GM21423 (cell line): ENCODE measurements at regions not wholly inside any gene's neighbourhood (a gene's known extent, or its start where the extent isn't known, plus 50 kb on each side); places are given as distances from the start of the nearest gene placed in this dataset.

ENCODE experiments used
- ATAC-seq: cut with Tn5 transposase; IDR thresholded peaks from one replicate; pipeline ENCODE4 v1.9.1; 2021; ENCODE audit warnings: mild to moderate bottlenecking, moderate library complexity; ENCODE audit not compliant: unreplicated experiment

DNA sequence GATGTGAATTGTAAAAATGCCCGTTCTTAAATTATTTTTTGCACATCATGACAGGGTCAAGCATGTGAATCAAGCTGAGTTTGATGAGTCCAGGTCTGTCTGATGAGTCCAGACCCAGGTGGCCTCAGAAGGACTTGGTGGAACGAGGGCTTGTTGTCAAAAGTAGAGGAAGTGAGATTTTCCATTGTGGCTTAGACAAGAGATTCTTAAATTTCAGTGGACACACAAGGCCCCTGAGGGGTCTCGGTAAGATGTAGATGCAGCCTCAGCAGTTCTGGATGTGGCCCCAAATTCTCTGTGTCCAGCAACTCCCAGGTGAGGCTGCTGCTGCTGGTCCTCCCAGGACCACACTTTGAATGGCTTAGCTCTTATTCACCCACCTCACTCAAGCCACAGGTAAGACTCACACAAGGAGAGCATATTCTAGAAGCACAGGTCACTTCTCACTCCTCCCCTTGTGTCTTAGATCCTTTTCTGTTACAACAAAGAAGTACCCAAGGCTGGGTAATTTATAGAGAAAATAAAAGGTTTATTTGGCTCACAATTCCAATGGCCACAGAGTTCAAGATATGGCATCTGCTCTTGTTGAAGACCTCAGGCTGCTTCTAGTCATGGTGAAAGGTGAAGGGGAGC is 98.8 kb downstream of the GGTLC2 start:
- no peak for ATAC-seq

DNA sequence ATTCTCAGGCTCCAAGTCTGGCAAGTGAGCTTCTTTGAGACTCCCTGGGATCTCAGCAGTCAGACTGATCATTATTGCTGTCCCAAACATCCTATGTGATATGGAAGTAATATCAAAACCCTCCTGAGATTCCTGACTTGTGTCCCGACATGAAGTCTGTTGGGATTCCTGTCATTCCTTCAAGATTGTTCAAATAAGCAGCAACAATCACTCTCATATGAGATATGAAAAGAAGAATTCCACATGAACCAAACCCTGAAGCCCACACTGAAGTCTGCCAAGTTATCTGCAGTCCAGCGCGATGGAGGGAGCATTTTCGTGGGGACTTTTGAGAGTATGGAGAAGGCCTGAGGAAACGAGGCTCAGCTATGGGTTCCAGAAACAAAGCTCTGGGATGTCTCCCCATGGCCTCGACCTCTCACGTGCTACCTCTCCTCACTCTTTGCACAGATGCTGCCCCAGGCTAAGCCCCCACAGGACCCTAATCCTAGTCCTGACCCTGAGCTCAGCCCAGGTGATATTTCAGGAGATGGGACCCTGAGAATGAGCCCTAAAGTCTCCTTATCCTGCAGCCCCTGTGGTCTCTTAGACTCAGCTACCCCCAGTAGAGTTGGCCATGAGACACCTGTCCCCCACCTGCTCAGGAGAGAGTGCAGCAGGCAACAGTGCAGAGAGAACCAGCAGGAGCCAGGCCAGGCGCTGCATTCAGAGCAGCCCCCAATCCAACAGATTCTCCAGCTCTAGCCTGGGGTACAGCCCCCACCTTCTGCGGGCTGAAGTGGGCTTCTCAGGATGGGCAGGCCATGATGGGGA is 100.2 kb downstream of the GGTLC2 start:
- ATAC-seq: no peak

DNA sequence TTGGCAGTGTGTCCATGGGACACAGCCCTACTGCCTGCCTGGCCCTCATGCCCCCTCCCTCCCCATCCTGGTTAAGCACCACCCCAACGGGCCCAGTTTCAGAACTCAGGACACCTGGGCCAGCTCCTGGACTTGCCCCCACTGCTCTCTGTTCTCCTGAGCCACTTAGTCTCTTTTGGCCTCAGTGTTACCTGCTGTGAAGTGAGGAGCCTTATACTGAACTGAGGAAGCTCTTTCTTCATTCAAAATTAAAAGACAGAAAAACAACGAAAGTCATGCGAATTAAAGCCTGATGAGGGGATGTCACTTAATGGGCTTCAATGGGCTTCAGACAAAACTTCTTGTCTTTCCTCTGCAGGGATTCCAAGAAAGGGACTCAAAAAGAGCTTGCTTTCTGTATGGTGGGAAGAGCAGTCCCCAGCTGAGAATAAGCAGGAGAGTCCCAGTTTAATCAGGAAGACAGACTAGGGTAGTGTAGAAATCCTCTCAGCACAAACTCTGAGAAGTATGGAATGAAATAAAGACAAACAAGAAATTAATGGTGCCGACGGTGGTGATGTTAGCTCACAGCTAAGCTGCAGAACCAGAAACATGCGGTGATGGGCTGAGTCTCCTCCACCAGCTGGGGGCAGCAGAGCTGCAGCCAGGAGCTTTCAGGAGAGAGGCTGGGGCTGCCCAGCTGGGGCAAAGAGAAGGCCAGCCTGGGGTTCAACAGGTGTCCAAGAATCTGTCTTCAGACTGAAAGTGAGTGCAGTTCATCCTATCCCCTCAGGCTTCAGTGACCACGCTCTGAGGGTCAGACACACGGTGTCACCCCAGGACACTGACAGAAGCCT is 101.0 kb downstream of the GGTLC2 start:
- no peak for ATAC-seq

DNA sequence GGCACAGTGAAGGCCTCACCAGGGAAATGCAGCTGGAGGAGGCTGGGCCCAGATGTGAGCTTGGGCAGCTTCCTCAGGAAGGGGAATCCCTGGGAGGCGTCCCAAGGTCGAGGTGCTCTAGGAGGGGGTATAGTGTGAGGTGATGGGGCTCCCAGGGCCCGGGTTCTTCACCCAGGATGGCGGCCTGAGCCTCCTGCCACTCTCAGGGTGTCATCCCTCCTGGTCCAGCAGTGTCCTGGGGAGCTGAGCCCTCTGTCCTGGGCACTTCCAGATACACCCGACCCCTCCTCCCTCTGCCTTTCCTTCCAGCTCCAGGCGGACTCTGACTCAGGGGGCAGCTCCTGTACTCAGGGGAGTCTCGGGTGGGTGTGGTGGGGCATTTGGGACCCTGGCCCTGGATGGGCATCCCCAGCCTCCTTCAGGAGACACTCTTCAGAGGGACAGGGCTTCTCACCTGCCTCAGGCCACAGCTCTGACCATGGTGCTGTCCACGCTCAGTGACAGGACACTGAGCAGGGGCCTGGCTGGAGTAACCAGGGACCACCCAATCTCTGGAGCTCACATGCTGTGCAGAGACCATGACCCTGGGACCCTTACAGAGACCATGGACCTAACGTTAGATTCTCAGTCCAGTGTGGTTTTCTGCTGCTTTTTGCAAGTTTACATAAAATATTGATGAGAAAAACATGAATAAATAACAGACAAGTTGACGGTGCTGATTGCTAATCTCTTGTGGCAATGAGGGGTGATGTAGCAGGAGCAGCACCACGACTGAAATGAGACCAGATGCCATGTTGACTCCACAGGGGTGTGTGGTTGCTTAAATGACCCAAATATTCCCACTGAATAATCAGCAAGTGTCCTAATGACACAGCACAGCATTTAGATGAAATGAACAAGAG is 101.9 kb downstream of the GGTLC2 start:
- ATAC-seq: no peak

DNA sequence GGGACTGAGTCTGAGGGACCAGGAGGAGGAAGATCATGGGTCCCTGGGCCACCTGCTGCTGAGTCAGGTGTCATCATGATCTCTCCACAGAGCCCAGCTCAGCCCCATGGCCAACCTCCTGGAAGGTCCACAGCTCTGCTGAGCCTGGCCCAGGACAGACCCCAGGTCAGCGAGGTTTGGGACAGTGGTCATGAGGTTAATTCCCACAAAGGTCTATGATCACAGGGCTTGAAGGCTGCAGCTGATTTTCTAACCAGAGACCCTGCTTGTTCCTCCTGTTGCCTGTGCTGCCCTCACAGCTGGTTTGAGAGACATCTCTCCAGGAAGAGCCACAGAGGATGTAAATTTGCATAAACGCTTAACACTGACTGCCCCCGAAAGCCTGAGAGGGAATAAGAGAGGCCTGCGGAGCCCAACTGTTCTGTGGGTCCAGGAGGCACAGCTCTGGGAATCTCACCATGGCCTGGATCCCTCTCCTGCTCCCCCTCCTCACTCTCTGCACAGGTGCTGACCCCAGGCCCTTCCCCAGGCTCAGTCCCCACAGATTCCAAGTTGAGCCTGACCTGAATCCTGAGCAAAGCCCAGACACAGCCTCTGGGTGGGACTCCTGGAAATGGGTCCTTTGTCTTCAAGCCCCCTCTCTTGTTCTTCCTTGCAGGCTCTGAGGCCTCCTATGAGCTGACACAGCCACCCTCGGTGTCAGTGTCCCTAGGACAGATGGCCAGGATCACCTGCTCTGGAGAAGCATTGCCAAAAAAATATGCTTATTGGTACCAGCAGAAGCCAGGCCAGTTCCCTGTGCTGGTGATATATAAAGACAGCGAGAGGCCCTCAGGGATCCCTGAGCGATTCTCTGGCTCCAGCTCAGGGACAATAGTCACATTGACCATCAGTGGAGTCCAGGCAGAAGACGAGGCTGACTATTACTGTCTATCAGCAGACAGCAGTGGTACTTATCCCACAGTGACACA is 102.8 kb downstream of the GGTLC2 start:
- peak; percentile 54 for ATAC-seq

DNA sequence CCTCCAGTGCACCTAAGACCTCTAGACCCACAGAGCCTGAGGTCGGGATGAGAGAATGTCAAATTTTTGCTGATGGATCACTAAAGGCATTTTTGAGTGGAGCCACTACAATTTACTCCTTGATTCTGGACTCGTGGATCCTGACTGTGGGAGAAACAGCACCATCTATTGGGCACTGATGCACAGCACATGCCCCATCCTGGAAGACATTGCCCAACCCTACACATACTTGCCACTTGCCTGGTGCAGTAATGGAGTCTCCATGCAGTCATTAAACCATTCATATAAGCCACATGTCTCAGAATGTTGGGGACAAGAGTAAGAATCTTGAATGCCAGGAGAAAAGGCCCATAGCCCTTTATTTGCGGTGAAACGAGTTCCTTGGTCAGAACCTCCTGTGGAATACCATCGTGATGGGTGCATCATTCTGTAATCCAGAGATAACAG is 103.9 kb downstream of the GGTLC2 start:
- ATAC-seq: no peak

DNA sequence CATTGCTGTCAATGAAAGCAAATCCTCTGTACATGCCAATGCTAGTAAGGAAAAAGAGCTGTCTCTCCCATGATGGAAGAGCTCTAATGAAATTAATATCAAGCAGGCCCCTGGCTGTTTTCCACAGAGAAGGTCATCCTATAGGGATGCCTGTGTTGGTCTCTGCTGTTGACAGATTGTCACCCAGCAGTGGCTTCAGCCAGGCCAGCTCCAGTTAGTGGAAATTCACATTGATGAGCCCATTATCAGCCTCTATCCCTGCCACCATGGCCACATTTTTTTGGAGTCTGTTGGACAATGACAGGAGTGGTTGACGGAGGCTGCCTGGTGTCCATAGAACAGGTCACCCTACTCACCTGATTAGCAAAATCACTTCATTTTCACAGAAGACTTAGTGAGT is 104.3 kb downstream of the GGTLC2 start:
- no peak for ATAC-seq

DNA sequence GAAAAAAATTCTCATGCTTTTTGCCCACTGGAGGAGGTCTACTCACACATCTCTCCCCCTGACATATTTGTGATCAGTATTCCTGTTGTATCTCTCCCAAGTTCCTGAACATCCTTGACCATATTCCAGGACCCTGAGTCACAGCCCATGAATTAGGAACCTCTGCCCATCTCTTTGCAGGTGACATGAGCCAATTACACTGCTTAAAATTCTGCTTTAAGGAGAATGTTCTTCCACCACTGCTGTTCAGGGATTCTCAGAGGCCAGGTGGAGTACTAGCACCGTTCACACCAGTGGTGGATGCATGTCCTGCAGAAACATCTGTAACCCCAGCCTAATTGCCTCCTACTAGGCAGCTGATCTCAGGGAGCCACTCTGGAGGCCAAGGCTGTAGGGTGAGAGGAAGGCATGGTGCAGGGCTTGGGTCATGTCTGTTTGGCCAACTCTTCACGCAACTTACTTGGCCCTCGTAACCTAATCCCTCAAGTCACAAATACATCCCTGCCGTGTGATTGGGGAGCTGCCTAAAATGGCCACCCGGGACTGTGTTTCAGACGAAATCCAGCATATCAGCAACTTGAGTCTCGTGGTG is 104.8 kb downstream of the GGTLC2 start:
- no peak for ATAC-seq

DNA sequence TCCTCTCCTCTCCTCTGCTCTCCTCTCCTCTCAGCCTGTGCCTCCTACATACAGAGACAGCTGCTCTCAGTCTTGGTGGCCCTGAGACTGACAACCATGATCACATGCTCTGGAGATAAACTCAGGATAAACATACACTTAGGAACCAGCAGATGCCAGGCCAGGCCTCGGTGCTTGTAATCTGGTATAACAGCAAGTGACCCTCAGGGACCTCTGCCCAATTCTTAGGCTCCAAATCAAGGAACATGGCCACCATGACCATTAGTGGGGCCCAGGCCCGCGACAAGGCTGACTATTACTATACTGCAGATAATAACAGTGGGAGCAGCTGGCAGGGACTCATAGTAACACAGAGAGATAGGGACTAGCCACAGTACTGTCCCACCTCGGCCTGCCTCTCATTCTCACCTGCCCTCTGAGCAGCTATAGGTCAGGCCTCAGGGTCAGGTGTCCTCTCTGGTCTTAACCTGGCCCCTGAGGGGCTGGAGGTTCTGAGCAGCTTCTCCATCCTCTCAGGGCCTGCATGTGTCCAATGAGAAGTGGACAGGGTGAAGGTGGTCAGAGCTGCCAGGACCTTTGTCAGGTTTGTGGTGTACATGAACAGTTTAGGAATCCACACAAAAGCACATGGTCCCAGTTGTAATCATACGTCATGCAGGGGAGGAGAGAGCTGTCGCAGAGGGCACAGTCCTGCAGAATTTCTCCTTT is 106.1 kb downstream of the GGTLC2 start:
- no peak for ATAC-seq

DNA sequence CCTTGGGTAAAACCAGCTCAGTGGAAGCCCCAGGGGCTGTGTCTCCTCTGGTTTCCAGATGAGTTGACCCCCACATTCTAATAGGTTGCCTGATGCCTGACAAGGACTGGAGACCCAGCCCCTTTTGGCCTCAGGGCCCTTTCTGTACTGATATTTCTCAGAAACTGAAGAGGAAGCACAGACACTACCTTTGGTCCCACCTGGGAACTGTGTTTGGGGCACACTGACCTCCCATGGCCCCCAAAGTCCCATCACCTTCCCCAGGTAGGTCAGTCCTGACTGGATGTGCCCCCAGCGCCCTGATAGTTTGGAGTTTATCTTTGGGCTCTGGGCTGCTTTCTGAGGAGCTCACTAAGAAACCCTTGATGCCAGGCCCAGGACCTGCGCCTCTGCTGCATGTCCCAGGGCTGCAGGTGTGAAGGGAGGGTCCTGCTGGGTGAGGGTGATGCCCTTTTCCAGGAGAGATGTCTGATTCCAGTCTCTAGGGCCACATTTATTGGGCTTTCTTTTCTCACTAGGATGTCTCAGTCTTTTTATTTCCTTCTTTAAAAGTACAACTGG is 106.7 kb downstream of the GGTLC2 start:
- no peak for ATAC-seq

DNA sequence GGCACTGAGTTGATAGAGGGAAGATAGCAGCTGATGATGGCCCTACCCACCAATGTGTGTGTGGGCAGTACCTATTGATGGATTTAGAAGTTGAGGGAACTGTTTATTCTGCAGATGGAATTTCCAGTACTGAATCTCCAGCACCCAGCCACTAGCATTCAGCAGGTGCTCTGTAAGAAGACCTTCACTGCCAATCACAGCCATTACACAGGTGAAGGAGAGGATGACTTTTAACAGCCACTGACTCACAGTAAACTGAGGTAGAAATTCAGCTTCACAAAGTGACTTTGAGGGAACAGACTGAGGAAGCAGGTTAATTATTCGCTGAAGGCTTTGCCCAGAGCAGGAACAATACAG is 107.8 kb downstream of the GGTLC2 start:
- no peak for ATAC-seq

DNA sequence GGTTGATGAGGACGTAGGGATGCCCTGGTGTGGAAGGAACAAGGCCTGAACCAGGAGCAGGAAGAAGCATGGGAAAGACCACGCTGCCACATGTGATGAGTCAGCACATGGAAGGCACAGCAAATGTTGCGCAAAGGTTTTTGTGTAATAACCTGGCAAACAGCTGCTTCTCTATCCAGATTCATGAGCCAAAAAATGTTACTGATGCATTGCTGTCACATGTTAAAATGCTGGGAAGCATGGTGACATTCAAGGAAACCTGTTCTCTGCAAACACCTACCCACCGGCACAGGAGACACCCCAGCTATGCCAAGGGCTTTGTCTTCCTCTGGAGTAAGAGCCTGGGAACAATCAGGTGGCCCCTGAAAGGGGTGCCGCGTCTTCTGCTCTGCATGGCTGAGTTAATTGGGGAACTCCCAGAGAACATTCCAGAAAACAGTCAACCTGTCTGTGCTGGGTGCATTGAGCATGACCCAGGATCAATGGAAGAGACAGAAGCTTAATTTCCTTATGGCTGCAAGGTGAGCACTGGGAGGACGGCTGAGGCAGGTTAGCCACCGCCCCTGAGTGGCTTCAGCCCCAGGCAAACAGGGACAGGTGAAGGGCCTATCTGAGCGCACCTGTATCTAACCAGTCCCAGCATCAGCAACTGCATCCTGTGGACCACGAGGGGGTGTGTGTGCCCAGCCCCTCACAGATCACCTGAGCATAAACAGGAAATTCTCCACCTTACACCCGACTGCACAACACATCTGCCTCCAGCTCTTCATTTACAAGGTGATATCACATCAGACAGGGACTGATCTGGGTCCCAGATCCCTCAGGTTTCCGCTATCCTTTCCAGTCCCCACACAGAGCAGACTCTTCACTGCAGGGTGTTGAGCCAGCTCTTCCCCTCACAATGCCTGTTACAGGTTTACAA is 108.4 kb downstream of the GGTLC2 start:
- no peak for ATAC-seq

DNA sequence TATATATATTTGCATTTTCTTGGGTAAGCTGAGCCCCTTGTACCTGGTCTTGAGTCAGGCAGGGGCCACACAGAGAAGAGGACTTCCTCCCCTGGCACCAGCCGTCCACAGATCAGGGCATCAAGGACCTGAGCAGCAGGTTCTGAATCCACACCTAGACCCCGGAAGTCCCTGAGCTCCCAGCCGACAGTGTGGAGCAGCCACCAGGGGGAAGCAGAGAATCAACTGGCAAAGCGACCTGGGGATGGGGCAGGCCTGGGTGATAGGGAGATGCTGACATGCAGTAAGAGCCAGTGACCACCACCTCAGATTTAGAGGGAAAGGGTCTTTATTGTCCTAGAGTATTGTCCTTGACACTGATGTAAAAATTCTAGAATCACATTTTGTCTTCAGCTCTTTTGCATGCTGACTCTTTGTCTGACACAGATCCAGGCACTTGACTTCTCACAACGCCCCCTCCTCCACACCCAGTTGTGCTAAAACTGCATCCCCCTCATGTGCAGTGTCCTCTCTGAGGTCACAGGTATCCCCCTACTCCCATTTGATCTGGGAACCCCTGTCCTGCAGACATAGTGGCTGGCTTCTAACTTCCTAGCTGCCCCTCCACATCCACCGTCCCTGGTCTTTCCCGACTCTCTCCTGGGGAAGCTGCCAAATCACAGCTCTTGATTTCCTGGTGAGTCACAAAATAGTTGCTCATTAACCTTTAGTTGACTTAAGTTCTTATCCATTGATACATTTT is 109.3 kb downstream of the GGTLC2 start:
- no peak for ATAC-seq

DNA sequence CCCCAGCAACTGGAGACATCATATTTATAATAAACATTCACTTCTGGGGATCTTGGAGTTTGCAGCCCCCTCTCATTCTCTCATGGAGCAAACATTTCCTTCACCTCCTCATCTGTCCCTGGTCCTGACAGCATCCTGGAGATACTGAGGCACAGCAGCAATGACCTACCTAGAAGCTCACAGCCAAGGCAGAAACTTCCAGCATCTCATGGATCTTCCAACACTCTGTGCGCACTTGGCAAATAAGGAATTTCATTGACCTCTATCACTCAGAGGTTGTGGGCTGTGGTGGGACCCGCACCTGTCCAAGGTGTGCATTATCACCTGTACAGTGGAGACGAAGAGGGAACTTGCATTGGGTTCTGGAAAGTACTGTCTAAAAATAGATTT is 109.8 kb downstream of the GGTLC2 start:
- no peak for ATAC-seq

DNA sequence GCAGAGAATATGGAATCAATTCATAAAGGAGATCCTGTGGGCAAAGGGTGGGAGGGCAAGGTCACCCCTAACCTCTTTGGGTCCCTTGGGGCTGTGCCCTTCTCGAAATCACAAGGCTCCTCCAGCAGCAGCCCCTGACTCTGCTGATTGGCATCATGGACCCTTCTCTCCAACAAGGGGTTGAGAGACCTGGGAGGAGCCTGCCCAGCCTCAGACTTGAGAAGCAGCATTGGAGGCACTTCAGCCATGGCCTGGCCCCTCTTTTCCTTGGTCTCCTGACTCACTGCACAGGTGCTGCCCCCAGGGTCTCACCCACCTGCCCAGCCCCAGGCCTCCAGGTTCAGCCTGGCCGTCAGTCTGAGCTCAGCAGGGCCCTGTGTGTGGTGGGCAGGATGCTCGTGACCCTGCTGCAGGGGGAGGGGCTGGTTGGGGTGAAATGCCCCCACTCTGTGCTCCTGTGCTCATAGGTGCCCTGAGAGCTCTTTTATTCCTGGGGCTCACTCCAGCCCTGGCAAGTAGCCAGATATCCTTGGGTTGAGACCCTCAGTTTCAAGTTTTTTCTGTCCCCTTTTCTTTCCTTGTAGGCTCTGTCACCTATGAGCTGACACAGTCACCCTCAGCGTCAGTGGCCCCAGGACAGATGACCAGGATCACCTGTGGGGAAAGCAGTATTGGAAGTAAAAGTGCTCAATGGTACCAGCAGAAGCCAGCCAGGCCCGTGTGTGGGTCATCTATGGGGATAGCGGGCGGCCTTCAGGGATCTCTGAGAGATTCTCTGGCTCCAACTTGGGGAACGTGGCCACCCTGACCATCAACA is 110.8 kb downstream of the GGTLC2 start:
- ATAC-seq: no peak

DNA sequence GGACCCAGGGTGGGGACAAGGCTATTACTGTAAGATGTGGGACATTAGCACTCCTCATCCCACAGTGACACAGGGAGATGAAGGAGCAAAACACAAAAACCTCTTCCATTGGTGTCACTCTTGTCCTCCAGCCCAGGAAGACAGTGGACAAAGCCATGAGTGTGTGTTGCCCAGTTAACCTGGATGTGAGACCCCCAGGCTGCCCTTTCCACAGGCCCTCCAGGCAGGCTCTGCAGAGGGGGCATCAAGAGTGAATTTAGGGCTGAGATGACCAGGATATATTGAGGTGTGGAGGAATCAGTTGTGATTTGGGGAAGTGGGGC is 111.3 kb downstream of the GGTLC2 start:
- ATAC-seq: no peak
